Gastroesophageal sphincter (tissue), 3 donors: ENCODE measurements at regions not wholly inside any gene's neighbourhood (a gene's known extent, or its start where the extent isn't known, plus 50 kb on each side); places are given as distances from the start of the nearest gene placed in this dataset.

Experiments used
- EP300 ChIP-seq: sonication (generic); formaldehyde crosslinking; IDR thresholded peaks from one replicate; pipeline ENCODE4 v1.6.1; 2017; ENCODE audit warnings: antibody characterized with exemption, mild to moderate bottlenecking
- TF ChIP-seq, protein P1 (sequence below), 4 experiments: fragments of 200-600 bp in 2 of 4; fragments of 450-650 bp in 2 of 4; sonication (generic) in 1 of 4; IDR thresholded peaks; one replicate each; pipeline ENCODE4 v1.5.1; 2017 to 2019; ENCODE audit warnings: antibody characterized with exemption in 4 of 4, mild to moderate bottlenecking in 2 of 4, moderate library complexity in 2 of 4

DNA sequence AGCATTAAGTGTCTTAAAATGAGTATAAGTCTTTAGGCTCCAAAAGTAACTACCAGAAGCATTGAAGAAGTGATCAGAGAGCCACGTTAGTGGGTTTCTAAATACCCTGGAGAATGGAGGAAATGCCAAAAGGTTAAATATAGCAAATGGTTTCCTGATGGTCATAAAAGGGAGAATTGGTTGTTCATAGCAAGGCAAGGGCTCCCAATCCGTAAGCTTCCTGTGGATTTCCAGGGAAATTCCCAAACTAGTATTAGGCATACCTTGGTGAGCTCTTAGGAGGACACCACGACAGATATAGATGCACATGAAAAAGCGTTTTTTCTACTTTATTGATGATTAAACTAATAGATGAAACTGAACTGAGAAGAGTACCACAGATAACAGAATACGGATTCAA, 410.9 kb downstream of the FOXO1 start:
- no peak for TF ChIP-seq EP300
- TF ChIP-seq, protein P1, sequence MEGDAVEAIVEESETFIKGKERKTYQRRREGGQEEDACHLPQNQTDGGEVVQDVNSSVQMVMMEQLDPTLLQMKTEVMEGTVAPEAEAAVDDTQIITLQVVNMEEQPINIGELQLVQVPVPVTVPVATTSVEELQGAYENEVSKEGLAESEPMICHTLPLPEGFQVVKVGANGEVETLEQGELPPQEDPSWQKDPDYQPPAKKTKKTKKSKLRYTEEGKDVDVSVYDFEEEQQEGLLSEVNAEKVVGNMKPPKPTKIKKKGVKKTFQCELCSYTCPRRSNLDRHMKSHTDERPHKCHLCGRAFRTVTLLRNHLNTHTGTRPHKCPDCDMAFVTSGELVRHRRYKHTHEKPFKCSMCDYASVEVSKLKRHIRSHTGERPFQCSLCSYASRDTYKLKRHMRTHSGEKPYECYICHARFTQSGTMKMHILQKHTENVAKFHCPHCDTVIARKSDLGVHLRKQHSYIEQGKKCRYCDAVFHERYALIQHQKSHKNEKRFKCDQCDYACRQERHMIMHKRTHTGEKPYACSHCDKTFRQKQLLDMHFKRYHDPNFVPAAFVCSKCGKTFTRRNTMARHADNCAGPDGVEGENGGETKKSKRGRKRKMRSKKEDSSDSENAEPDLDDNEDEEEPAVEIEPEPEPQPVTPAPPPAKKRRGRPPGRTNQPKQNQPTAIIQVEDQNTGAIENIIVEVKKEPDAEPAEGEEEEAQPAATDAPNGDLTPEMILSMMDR (IDR thresholded peaks at IDR 0.05): no peak
